Heart left ventricle (tissue), 16 donors: ENCODE measurements at regions not wholly inside any gene's neighbourhood (a gene's known extent, or its start where the extent isn't known, plus 50 kb on each side); places are given as distances from the start of the nearest gene placed in this dataset.

ENCODE experiments used
- ATAC-seq, 4 donors: fragments of 200-7000 bp; cut with Tn5 transposase; one replicate each; pipeline ENCODE4 v1.9.1; 2020 to 2022; ENCODE audit warnings: moderate library complexity in 4 of 4, mild to moderate bottlenecking in 3 of 4, moderate number of reproducible peaks in 1 of 4
- DNase-seq, 5 donors: peaks; one replicate each; pipeline ENCODE4 v3.0.0-alpha.2; 2020
- H3K27ac ChIP-seq, 12 donors: fragments of 200-600 bp; sonication (generic) in 4 of 12; one replicate each; pipeline versions ENCODE4 v1.5.0 to v1.8.0; 2016 to 2022; ENCODE audit warnings: mild to moderate bottlenecking in 2 of 12
- H3K27me3 ChIP-seq, 9 donors: fragments of 200-600 bp; sonication (generic) in 2 of 9; one replicate each; pipeline versions ENCODE4 v1.5.1 to v1.8.0; 2016 to 2022; ENCODE audit warnings: mild to moderate bottlenecking in 3 of 9
- H3K36me3 ChIP-seq, 9 donors: fragments of 200-600 bp; sonication (generic) in 2 of 9; one replicate each; pipeline versions ENCODE4 v1.5.0 to v1.8.0; 2018 to 2022; ENCODE audit warnings: mild to moderate bottlenecking in 2 of 9
- H3K4me1 ChIP-seq, 12 donors: fragments of 200-600 bp; sonication (generic) in 4 of 12; one replicate each; pipeline versions ENCODE4 v1.5.0 to v1.8.0; 2016 to 2022; ENCODE audit warnings: mild to moderate bottlenecking in 3 of 12
- H3K4me3 ChIP-seq, 12 donors: fragments of 200-600 bp; sonication (generic) in 4 of 12; one replicate each; pipeline versions ENCODE4 v1.5.0 to v1.8.0; 2017 to 2022; ENCODE audit warnings: mild to moderate bottlenecking in 9 of 12, moderate library complexity in 4 of 12
- H3K9me3 ChIP-seq, 12 donors: fragments of 200-600 bp; sonication (generic) in 4 of 12; one replicate each; pipeline versions ENCODE4 v1.5.0 to v1.8.0; 2016 to 2022; ENCODE audit warnings: mild to moderate bottlenecking in 1 of 12
- CTCF ChIP-seq, 12 donors: fragments of 200-600 bp; sonication (generic) in 4 of 12; IDR thresholded peaks; one replicate each; pipeline versions ENCODE4 v1.5.0 to v1.8.0; 2018 to 2022; ENCODE audit warnings: antibody characterized with exemption in 12 of 12, mild to moderate bottlenecking in 5 of 12
- POLR2A ChIP-seq, 2 donors: fragments of 450-650 bp; IDR thresholded peaks; one replicate each; pipeline ENCODE4 v1.6.1; 2017; ENCODE audit warnings: antibody characterized with exemption in 2 of 2, mild to moderate bottlenecking in 2 of 2, moderate library complexity in 2 of 2
- WGBS, 4 donors: extraction: QIAGEN DNeasy Blood & Tissue Kit in 2 of 4; methylation state at CpG; one replicate each; pipeline versions ENCODE4 v1.1.5 to v1.1.7; 2013 to 2018; 5-methylcytosine and 5-hydroxymethylcytosine counted together
- intact Hi-C, 10 donors: fragments of 100-400 bp; cut with DNase I; formaldehyde crosslinking; loops; one replicate each; pipeline versions ENCODE4 v1.11.1 to v1.14.2; 2022
- donor health status: ischemic (EF 13 %, LVEDD 7.1; RV severe dilation, severe dysfunction).
- donor health status: healthy with polysubstance abuse.
- donor health status: DM: no; HTN: yes; CAD: no.
- donor health status: DM: no; HTN: no; CAD: no.
- donor health status: ischemic (EF 25% LVEDD 6.9; RV normal size, moderate dysfunction).
- donor health status: ischemic (EF 25% LVEDD 5.7; RV mildly dilated, moderate dysfunction).
- donor health status: healthy.
- donor health status: DM: yes; HTN: yes; CAD: no.
- donor health status: ischemic (EF 35%, LVEDD 5.7; RV mildly dilated, moderate dysfunction).
- donor health status: nonischemic (EF 11% LVEDD 7.7; RV severe dilation, severe dysfunction).
- donor health status: DM: yes; HTN: yes; CAD: no.
- donor health status: PGD.
- donor health status: ischemic (EF 29% LVEDD 5.4; RV normal size, mild dysfunction).
- donor health status: nonischemic (EF 23%, LVEDD 6.1; RV moderate dilation, normal function).

GRCh38 chr18:24669015-24669414 is 208.6 kb downstream of the HRH4 start:
- Histone ChIP-seq H3K27me3 (no peaks in the 10 kb centered on the region), H3K27ac (no peak overlapping the region), H3K4me3 (no peak overlapping the region), H3K36me3 (no peaks in the 10 kb centered on the region), H3K4me1 (no peaks in the 10 kb centered on the region), H3K9me3 (no peaks in the 10 kb centered on the region)
- 65 to 82% (median 73%) methylated on average over 2 of the region's 2 CpGs for WGBS, 4 donors
- no peak for DNase-seq
- intact Hi-C loops: no loop called here
- no peak for ATAC-seq
- no peak for TF ChIP-seq POLR2A (IDR thresholded peaks at IDR 0.05)
- TF ChIP-seq CTCF (IDR thresholded peaks at IDR 0.05): no peak

- intact Hi-C loops: no loop called here
- no peak overlapping the region for H3K27ac ChIP-seq
- no peak for ATAC-seq
- WGBS, 4 donors: 52 to 72% (median 69%) methylated on average over 3 of the region's 3 CpGs
- H3K27me3 ChIP-seq: no peaks in the 10 kb centered on the region
- TF ChIP-seq POLR2A (IDR thresholded peaks at IDR 0.05): no peak
- no peak for TF ChIP-seq CTCF (IDR thresholded peaks at IDR 0.05)
- DNase-seq: no peak
- no peak overlapping the region for H3K4me3 ChIP-seq
- H3K9me3 ChIP-seq: no peaks in the 10 kb centered on the region
- no peaks in the 10 kb centered on the region for H3K36me3 ChIP-seq
- no peaks in the 10 kb centered on the region for H3K4me1 ChIP-seq
These were observed 209.1 kb downstream of the HRH4 start for GRCh38 chr18:24669502-24669901.

- ATAC-seq (no peak), DNase-seq (no peak)
- no peak for TF ChIP-seq POLR2A (IDR thresholded peaks at IDR 0.05)
- TF ChIP-seq CTCF (IDR thresholded peaks at IDR 0.05): peak in 6 of 12 donors; percentile 8 to 37 (median 24)
- intact Hi-C loops: loop anchor here in 8 of 10 donors (2.0 to 10.0 kb wide), 4 partner anchors 52 to 72 kb away; no protein-coding TSS in a partner anchor
- Histone ChIP-seq H3K36me3 (no peaks in the 10 kb centered on the region), H3K4me1 (no peaks in the 10 kb centered on the region), H3K9me3 (no peaks in the 10 kb centered on the region), H3K27ac (no peak overlapping the region), H3K27me3 (no peaks in the 10 kb centered on the region), H3K4me3 (no peak overlapping the region)
- WGBS, 4 donors: 64 to 71% (median 70%) methylated on average over 9 of the region's 9 CpGs
These were observed 211.9 kb downstream of the HRH4 start for GRCh38 chr18:24672165-24672941.

- Histone ChIP-seq H3K27ac (no peak overlapping the region), H3K4me3 (no peak overlapping the region), H3K4me1 (no peaks in the 10 kb centered on the region), H3K36me3 (no peaks in the 10 kb centered on the region), H3K27me3 (no peaks in the 10 kb centered on the region), H3K9me3 (no peaks in the 10 kb centered on the region)
- TF ChIP-seq CTCF (IDR thresholded peaks at IDR 0.05) (no peak), POLR2A (IDR thresholded peaks at IDR 0.05) (no peak)
- 50 to 69% (median 60%) methylated on average over 4 of the region's 4 CpGs for WGBS, 4 donors
- DNase-seq (no peak), ATAC-seq (no peak)
- intact Hi-C loops: loop anchor here in 7 of 10 donors (5.0 to 10.0 kb wide), 3 partner anchors 51 to 72 kb away; no protein-coding TSS in a partner anchor
These were observed 213.8 kb downstream of the HRH4 start for GRCh38 chr18:24674200-24674599.
